Smooth muscle cell (in vitro differentiated cells): ENCODE measurements at regions not wholly inside any gene's neighbourhood (a gene's known extent, or its start where the extent isn't known, plus 50 kb on each side); places are given as distances from the start of the nearest gene placed in this dataset.

Source experiments
- DNase-seq: peaks from one replicate; lab custom pipeline; 2025; ENCODE audit not compliant: unreplicated experiment; lab: John Stamatoyannopoulos, UW
- H2AFZ ChIP-seq: fragments of 200-600 bp; sonication (generic); 2 replicates; pipeline ENCODE4 v1.6.0; 2016; ENCODE audit warnings: antibody characterized with exemption, low read depth, mild to moderate bottlenecking
- H3F3A ChIP-seq: fragments of 200-600 bp; sonication (generic); 2 replicates; pipeline ENCODE4 v1.6.0; 2017; ENCODE audit warnings: antibody characterized with exemption, low read depth
- H3K27ac ChIP-seq: fragments of 200-600 bp; sonication (generic); 2 replicates; pipeline ENCODE4 v1.5.1; 2016; ENCODE audit warnings: low read depth, mild to moderate bottlenecking
- H3K27me3 ChIP-seq: fragments of 200-600 bp; sonication (generic); 2 replicates; pipeline ENCODE4 v1.6.1; 2016; ENCODE audit warnings: low read depth, mild to moderate bottlenecking
- H3K36me3 ChIP-seq: fragments of 200-600 bp; sonication (generic); 2 replicates; pipeline ENCODE4 v1.5.1; 2016; ENCODE audit warnings: low read depth
- H3K4me1 ChIP-seq: fragments of 200-600 bp; sonication (generic); 2 replicates; pipeline ENCODE4 v1.5.1; 2016; ENCODE audit warnings: low read depth
- H3K4me2 ChIP-seq: fragments of 200-600 bp; sonication (generic); 2 replicates; pipeline ENCODE4 v1.6.0; 2016; ENCODE audit warnings: mild to moderate bottlenecking
- H3K4me3 ChIP-seq: fragments of 200-600 bp; sonication (generic); 2 replicates; pipeline ENCODE4 v1.5.1; 2016; ENCODE audit warnings: mild to moderate bottlenecking
- H3K79me2 ChIP-seq: fragments of 200-600 bp; sonication (generic); 2 replicates; pipeline ENCODE4 v1.6.0; 2016; ENCODE audit warnings: low read depth, mild to moderate bottlenecking
- H3K9ac ChIP-seq: fragments of 200-600 bp; sonication (generic); 2 replicates; pipeline ENCODE4 v1.6.0; 2016; ENCODE audit warnings: low read depth
- H3K9me3 ChIP-seq: fragments of 200-600 bp; sonication (generic); replicated peaks from 2 replicates; pipeline ENCODE4 v1.5.1; 2016; ENCODE audit warnings: low read depth
- H4K20me1 ChIP-seq: fragments of 200-600 bp; sonication (generic); 2 replicates; pipeline ENCODE4 v1.6.0; 2016; ENCODE audit warnings: low read depth
- CTCF ChIP-seq: fragments of 200-600 bp; sonication (generic); IDR thresholded peaks from 2 replicates; pipeline ENCODE4 v1.5.1; 2017; ENCODE audit warnings: borderline replicate concordance, mild to moderate bottlenecking, antibody characterized with exemption; ENCODE audit not compliant: insufficient read depth, poor library complexity, severe bottlenecking
- WGBS: methylation state at CpG from one replicate; pipeline ENCODE4 v1.1.7; 2016; ENCODE audit warnings: low lambda C conversion rate; 5-methylcytosine and 5-hydroxymethylcytosine counted together

- H2AFZ ChIP-seq: no peak overlapping the region
- 80% methylated on average over 5 of the region's 5 CpGs for WGBS
- no peaks in the 10 kb centered on the region for H3F3A ChIP-seq
- H4K20me1 ChIP-seq: peaks cover 100% of the 10 kb centered on the region
- H3K27me3 ChIP-seq: no peaks in the 10 kb centered on the region
- no peak overlapping the region for H3K4me2 ChIP-seq
- no peak overlapping the region for H3K4me3 ChIP-seq
- peaks cover 99% of the 10 kb centered on the region for H3K79me2 ChIP-seq
- H3K27ac ChIP-seq: no peak overlapping the region
- no peak overlapping the region for H3K9ac ChIP-seq
- no peak for TF ChIP-seq CTCF
- H3K36me3 ChIP-seq: no peaks in the 10 kb centered on the region
- DNase-seq: no peak
- no peaks in the 10 kb centered on the region for H3K4me1 ChIP-seq
- no peaks in the 10 kb centered on the region for H3K9me3 ChIP-seq
Observed at GRCh38 chr1:201663491-201664113, 124.7 kb downstream of the NAV1 start.

- 87% methylated on average over 8 of the region's 8 CpGs for WGBS
Observed at GRCh38 chr1:201665036-201665435, 126.1 kb downstream of the NAV1 start.

GRCh38 chr1:201666102-201666501 is 127.2 kb downstream of the NAV1 start:
- no peak overlapping the region for H2AFZ ChIP-seq
- no peaks in the 10 kb centered on the region for H3K9me3 ChIP-seq
- WGBS: 87% methylated on average over 5 of the region's 5 CpGs

More at GRCh38 chr1:201665036-201665435, 126.1 kb downstream of the NAV1 start:
- Histone ChIP-seq H3K4me1 (no peaks in the 10 kb centered on the region), H3K9me3 (no peaks in the 10 kb centered on the region), H3F3A (no peaks in the 10 kb centered on the region), H3K4me3 (no peak overlapping the region), H3K79me2 (peaks cover 100% of the 10 kb centered on the region), H3K36me3 (no peaks in the 10 kb centered on the region), H3K27me3 (no peaks in the 10 kb centered on the region), H3K4me2 (no peak overlapping the region), H3K27ac (no peak overlapping the region), H4K20me1 (peaks cover 100% of the 10 kb centered on the region), H2AFZ (no peak overlapping the region), H3K9ac (no peak overlapping the region)
- no peak for DNase-seq
- no peak for TF ChIP-seq CTCF

More at GRCh38 chr1:201666102-201666501, 127.2 kb downstream of the NAV1 start:
- no peak overlapping the region for H3K27ac ChIP-seq
- H3K4me2 ChIP-seq: no peak overlapping the region
- peaks cover 99% of the 10 kb centered on the region for H3K79me2 ChIP-seq
- H3K4me1 ChIP-seq: no peaks in the 10 kb centered on the region
- TF ChIP-seq CTCF: no peak
- DNase-seq: no peak
- H3K27me3 ChIP-seq: no peaks in the 10 kb centered on the region
- no peaks in the 10 kb centered on the region for H3F3A ChIP-seq
- no peaks in the 10 kb centered on the region for H3K36me3 ChIP-seq
- H4K20me1 ChIP-seq: peaks cover 100% of the 10 kb centered on the region
- no peak overlapping the region for H3K4me3 ChIP-seq
- no peak overlapping the region for H3K9ac ChIP-seq
